ENCODE measurements at regions not wholly inside any gene's neighbourhood (a gene's known extent, or its start where the extent isn't known, plus 50 kb on each side); places are given as distances from the start of the nearest gene placed in this dataset.

GRCh38 chr20:16846006-16846405 lies 97.8 kb downstream of the OTOR start:
- Histone ChIP-seq H3K4me3 (ENCODE audit: low read length) (no peak overlapping the region), H3K4me1 (ENCODE audit: insufficient read depth, low read length) (no peaks in the 10 kb centered on the region), H3K27me3 (ENCODE audit: insufficient read depth, low read length, poor library complexity, severe bottlenecking) (no peaks in the 10 kb centered on the region), H3K9me3 (ENCODE audit: low read length) (no peaks in the 10 kb centered on the region), H3K27ac (ENCODE audit: low read depth, low read length) (no peak overlapping the region), H3K36me3 (ENCODE audit: insufficient read depth, low read length) (no peaks in the 10 kb centered on the region)
- Mint-ChIP-seq H3K27me3 (peaks cover 0 to 2% of the 10 kb centered on the region in 2 donors), H3K27ac (no peak overlapping the region), H3K36me3 (no peaks in the 10 kb centered on the region), H3K9me3 (no peaks in the 10 kb centered on the region), H3K4me3 (no peak overlapping the region), H3K4me1 (no peaks in the 10 kb centered on the region)
- ChIA-PET CTCF (no interaction called here), POLR2A (no interaction called here)
- DNase-seq = no peak

GRCh38 chr20:16848061-16848460 lies 99.9 kb downstream of the OTOR start:
- Mint-ChIP-seq H3K27ac (no peak overlapping the region), H3K27me3 (peaks cover 0 to 2% of the 10 kb centered on the region in 2 donors), H3K4me3 (no peak overlapping the region), H3K4me1 (no peaks in the 10 kb centered on the region), H3K36me3 (no peaks in the 10 kb centered on the region), H3K9me3 (peaks cover 0 to 1% (median 0%) of the 10 kb centered on the region in 5 donors)
- no peaks in the 10 kb centered on the region for H3K9me3 ChIP-seq (ENCODE audit: low read length)
- no peaks in the 10 kb centered on the region for H3K27me3 ChIP-seq (ENCODE audit: insufficient read depth, low read length, poor library complexity, severe bottlenecking)
- ChIA-PET POLR2A (no interaction called here), CTCF (no interaction called here)
- no peaks in the 10 kb centered on the region for H3K4me1 ChIP-seq (ENCODE audit: insufficient read depth, low read length)
- no peak for DNase-seq
- H3K4me3 ChIP-seq (ENCODE audit: low read length) = no peak overlapping the region
- no peaks in the 10 kb centered on the region for H3K36me3 ChIP-seq (ENCODE audit: insufficient read depth, low read length)
- no peak overlapping the region for H3K27ac ChIP-seq (ENCODE audit: low read depth, low read length)

- CTCF ChIA-PET = no interaction called here
- H3K9me3 Mint-ChIP-seq = peaks cover 0 to 3% (median 0%) of the 10 kb centered on the region in 5 donors
- POLR2A ChIA-PET = no interaction called here
- no peak overlapping the region for H3K4me3 Mint-ChIP-seq
- no peak overlapping the region for H3K4me3 ChIP-seq (ENCODE audit: low read length)
- H3K27me3 Mint-ChIP-seq = peaks cover 0 to 1% of the 10 kb centered on the region in 2 donors
- no peak for DNase-seq
- no peaks in the 10 kb centered on the region for H3K9me3 ChIP-seq (ENCODE audit: low read length)
- no peak overlapping the region for H3K27ac ChIP-seq (ENCODE audit: low read depth, low read length)
- no peaks in the 10 kb centered on the region for H3K36me3 Mint-ChIP-seq
- H3K36me3 ChIP-seq (ENCODE audit: insufficient read depth, low read length) = no peaks in the 10 kb centered on the region
- H3K27ac Mint-ChIP-seq = no peak overlapping the region
- no peaks in the 10 kb centered on the region for H3K4me1 ChIP-seq (ENCODE audit: insufficient read depth, low read length)
- no peaks in the 10 kb centered on the region for H3K27me3 ChIP-seq (ENCODE audit: insufficient read depth, low read length, poor library complexity, severe bottlenecking)
- no peaks in the 10 kb centered on the region for H3K4me1 Mint-ChIP-seq
These were observed 100.4 kb downstream of the OTOR start for GRCh38 chr20:16848526-16848925.

- Histone ChIP-seq H3K4me3 (ENCODE audit: low read length) (no peak overlapping the region), H3K36me3 (ENCODE audit: insufficient read depth, low read length) (no peaks in the 10 kb centered on the region), H3K27me3 (ENCODE audit: insufficient read depth, low read length, poor library complexity, severe bottlenecking) (no peaks in the 10 kb centered on the region), H3K9me3 (ENCODE audit: low read length) (no peaks in the 10 kb centered on the region), H3K27ac (ENCODE audit: low read depth, low read length) (no peak overlapping the region), H3K4me1 (ENCODE audit: insufficient read depth, low read length) (no peaks in the 10 kb centered on the region)
- Mint-ChIP-seq H3K36me3 (no peaks in the 10 kb centered on the region), H3K4me1 (no peaks in the 10 kb centered on the region), H3K9me3 (peaks cover 1 to 8% (median 3%) of the 10 kb centered on the region in 5 donors), H3K27ac (no peak overlapping the region), H3K4me3 (no peak overlapping the region), H3K27me3 (peaks cover 1 to 5% of the 10 kb centered on the region in 2 donors)
- POLR2A ChIA-PET = no interaction called here
- DNase-seq = no peak
- CTCF ChIA-PET = no interaction called here
These were observed 112.8 kb downstream of the OTOR start for GRCh38 chr20:16860914-16861313.

GRCh38 chr20:16861708-16862107 lies 113.5 kb downstream of the OTOR start:
- no peak for DNase-seq
- H3K4me3 ChIP-seq (ENCODE audit: low read length) = no peak overlapping the region
- Mint-ChIP-seq H3K27me3 (peaks cover 1 to 5% of the 10 kb centered on the region in 2 donors), H3K4me3 (no peak overlapping the region), H3K36me3 (no peaks in the 10 kb centered on the region), H3K9me3 (peaks cover 1 to 8% (median 3%) of the 10 kb centered on the region in 5 donors), H3K4me1 (no peaks in the 10 kb centered on the region), H3K27ac (no peak overlapping the region)
- no peaks in the 10 kb centered on the region for H3K36me3 ChIP-seq (ENCODE audit: insufficient read depth, low read length)
- no peak overlapping the region for H3K27ac ChIP-seq (ENCODE audit: low read depth, low read length)
- H3K4me1 ChIP-seq (ENCODE audit: insufficient read depth, low read length) = no peaks in the 10 kb centered on the region
- POLR2A ChIA-PET = no interaction called here
- CTCF ChIA-PET = no interaction called here
- H3K9me3 ChIP-seq (ENCODE audit: low read length) = no peaks in the 10 kb centered on the region
- no peaks in the 10 kb centered on the region for H3K27me3 ChIP-seq (ENCODE audit: insufficient read depth, low read length, poor library complexity, severe bottlenecking)

- no peaks in the 10 kb centered on the region for H3K4me1 Mint-ChIP-seq
These were observed 115.1 kb downstream of the OTOR start for GRCh38 chr20:16863303-16863702.

GRCh38 chr20:16864069-16864468 lies 115.9 kb downstream of the OTOR start:
- POLR2A ChIA-PET = no interaction called here
- H3K4me1 ChIP-seq (ENCODE audit: insufficient read depth, low read length) = no peaks in the 10 kb centered on the region

More at GRCh38 chr20:16863303-16863702, 115.1 kb downstream of the OTOR start:
- no peaks in the 10 kb centered on the region for H3K9me3 ChIP-seq (ENCODE audit: low read length)
- Mint-ChIP-seq H3K9me3 (peaks cover 1 to 8% (median 3%) of the 10 kb centered on the region in 5 donors), H3K4me3 (no peak overlapping the region), H3K36me3 (no peaks in the 10 kb centered on the region), H3K27me3 (peaks cover 0 to under 1% of the 10 kb centered on the region in 2 donors), H3K27ac (no peak overlapping the region)
- H3K27ac ChIP-seq (ENCODE audit: low read depth, low read length) = no peak overlapping the region
- CTCF ChIA-PET = no interaction called here
- POLR2A ChIA-PET = no interaction called here
- no peaks in the 10 kb centered on the region for H3K27me3 ChIP-seq (ENCODE audit: insufficient read depth, low read length, poor library complexity, severe bottlenecking)
- no peak for DNase-seq
- H3K4me3 ChIP-seq (ENCODE audit: low read length) = no peak overlapping the region
- H3K4me1 ChIP-seq (ENCODE audit: insufficient read depth, low read length) = no peaks in the 10 kb centered on the region
- H3K36me3 ChIP-seq (ENCODE audit: insufficient read depth, low read length) = no peaks in the 10 kb centered on the region

GRCh38 chr20:16864963-16865362 lies 116.8 kb downstream of the OTOR start:
- H3K27ac Mint-ChIP-seq = no peak overlapping the region
- CTCF ChIA-PET = no interaction called here
- H3K4me3 Mint-ChIP-seq = no peak overlapping the region
- no peaks in the 10 kb centered on the region for H3K4me1 Mint-ChIP-seq
- H3K27me3 Mint-ChIP-seq = no peaks in the 10 kb centered on the region
- DNase-seq = no peak
- H3K36me3 Mint-ChIP-seq = no peaks in the 10 kb centered on the region
- Histone ChIP-seq H3K4me3 (ENCODE audit: low read length) (no peak overlapping the region), H3K27ac (ENCODE audit: low read depth, low read length) (no peak overlapping the region), H3K36me3 (ENCODE audit: insufficient read depth, low read length) (no peaks in the 10 kb centered on the region), H3K9me3 (ENCODE audit: low read length) (no peaks in the 10 kb centered on the region), H3K27me3 (ENCODE audit: insufficient read depth, low read length, poor library complexity, severe bottlenecking) (no peaks in the 10 kb centered on the region), H3K4me1 (ENCODE audit: insufficient read depth, low read length) (no peaks in the 10 kb centered on the region)
- POLR2A ChIA-PET = no interaction called here
- H3K9me3 Mint-ChIP-seq = peaks cover 1 to 8% (median 2%) of the 10 kb centered on the region in 5 donors

More at GRCh38 chr20:16864069-16864468, 115.9 kb downstream of the OTOR start:
- H3K27ac ChIP-seq (ENCODE audit: low read depth, low read length) = no peak overlapping the region
- peaks cover 0 to 8% (median 1%) of the 10 kb centered on the region in 5 donors for H3K9me3 Mint-ChIP-seq
- CTCF ChIA-PET = no interaction called here
- DNase-seq = no peak
- no peaks in the 10 kb centered on the region for H3K4me1 Mint-ChIP-seq
- H3K27me3 Mint-ChIP-seq = no peaks in the 10 kb centered on the region
- no peaks in the 10 kb centered on the region for H3K36me3 Mint-ChIP-seq
- no peak overlapping the region for H3K4me3 ChIP-seq (ENCODE audit: low read length)
- no peak overlapping the region for H3K4me3 Mint-ChIP-seq
- no peaks in the 10 kb centered on the region for H3K27me3 ChIP-seq (ENCODE audit: insufficient read depth, low read length, poor library complexity, severe bottlenecking)
- H3K27ac Mint-ChIP-seq = no peak overlapping the region
- no peaks in the 10 kb centered on the region for H3K36me3 ChIP-seq (ENCODE audit: insufficient read depth, low read length)
- no peaks in the 10 kb centered on the region for H3K9me3 ChIP-seq (ENCODE audit: low read length)

GRCh38 chr20:16865406-16865805 lies 117.2 kb downstream of the OTOR start:
- CTCF ChIA-PET = no interaction called here
- H3K4me1 ChIP-seq (ENCODE audit: insufficient read depth, low read length) = no peaks in the 10 kb centered on the region
- H3K36me3 ChIP-seq (ENCODE audit: insufficient read depth, low read length) = no peaks in the 10 kb centered on the region
- Mint-ChIP-seq H3K27me3 (no peaks in the 10 kb centered on the region), H3K4me1 (no peaks in the 10 kb centered on the region), H3K4me3 (no peak overlapping the region), H3K36me3 (no peaks in the 10 kb centered on the region), H3K27ac (no peak overlapping the region), H3K9me3 (peaks cover 1 to 8% (median 2%) of the 10 kb centered on the region in 5 donors)
- H3K9me3 ChIP-seq (ENCODE audit: low read length) = no peaks in the 10 kb centered on the region
- H3K4me3 ChIP-seq (ENCODE audit: low read length) = no peak overlapping the region
- no peak overlapping the region for H3K27ac ChIP-seq (ENCODE audit: low read depth, low read length)
- POLR2A ChIA-PET = no interaction called here
- DNase-seq = no peak
- H3K27me3 ChIP-seq (ENCODE audit: insufficient read depth, low read length, poor library complexity, severe bottlenecking) = no peaks in the 10 kb centered on the region

All from CD8-positive, alpha-beta memory T cell (primary cell).